ENCODE measurements at regions not wholly inside any gene's neighbourhood (a gene's known extent, or its start where the extent isn't known, plus 50 kb on each side); places are given as distances from the start of the nearest gene placed in this dataset.

DNA sequence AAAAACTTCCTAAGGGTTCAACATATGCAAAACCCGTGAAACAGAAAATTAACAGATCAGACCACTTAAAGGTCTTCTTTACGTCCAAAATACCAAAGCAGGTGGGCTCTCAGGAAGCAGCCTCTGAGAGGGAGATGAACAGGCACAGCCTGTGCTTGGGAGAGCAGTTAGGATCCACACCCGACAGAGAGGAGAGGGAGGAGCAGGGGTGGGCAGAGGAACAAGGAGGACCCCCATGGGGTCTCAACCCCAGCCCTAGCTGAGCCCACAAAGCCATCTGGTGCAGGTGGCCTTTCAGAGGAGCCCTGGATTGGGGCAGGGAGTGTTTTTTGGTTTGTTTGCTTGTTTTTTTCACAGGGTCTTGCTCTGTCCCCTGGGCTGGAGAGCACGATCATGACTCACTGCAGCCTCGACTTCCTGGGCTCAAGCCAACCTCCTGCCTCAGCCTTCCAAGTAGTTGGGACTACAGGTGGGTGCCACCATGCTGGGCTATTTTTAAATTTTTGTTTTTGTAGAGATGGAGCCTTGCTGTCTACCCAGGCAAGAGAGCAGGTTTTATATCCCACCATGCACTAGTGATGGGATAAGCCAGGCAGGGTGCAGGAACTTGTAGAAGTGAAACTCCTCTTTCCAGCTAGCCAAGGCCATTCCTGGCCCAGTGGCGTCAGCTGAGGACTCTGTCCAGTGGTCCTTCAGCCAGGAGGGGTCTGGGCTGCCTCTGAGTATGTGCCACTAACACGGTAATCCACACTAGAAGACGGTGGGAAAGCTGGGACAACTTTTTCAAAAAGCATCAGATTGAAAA is 154.1 kb upstream of the HDAC4 start:
- H3K27ac ChIP-seq, result no peak overlapping the region
- H3K36me3 ChIP-seq (ENCODE audit: low read depth, missing control alignments), result no peaks in the 10 kb centered on the region
- TF ChIP-seq, protein P1, sequence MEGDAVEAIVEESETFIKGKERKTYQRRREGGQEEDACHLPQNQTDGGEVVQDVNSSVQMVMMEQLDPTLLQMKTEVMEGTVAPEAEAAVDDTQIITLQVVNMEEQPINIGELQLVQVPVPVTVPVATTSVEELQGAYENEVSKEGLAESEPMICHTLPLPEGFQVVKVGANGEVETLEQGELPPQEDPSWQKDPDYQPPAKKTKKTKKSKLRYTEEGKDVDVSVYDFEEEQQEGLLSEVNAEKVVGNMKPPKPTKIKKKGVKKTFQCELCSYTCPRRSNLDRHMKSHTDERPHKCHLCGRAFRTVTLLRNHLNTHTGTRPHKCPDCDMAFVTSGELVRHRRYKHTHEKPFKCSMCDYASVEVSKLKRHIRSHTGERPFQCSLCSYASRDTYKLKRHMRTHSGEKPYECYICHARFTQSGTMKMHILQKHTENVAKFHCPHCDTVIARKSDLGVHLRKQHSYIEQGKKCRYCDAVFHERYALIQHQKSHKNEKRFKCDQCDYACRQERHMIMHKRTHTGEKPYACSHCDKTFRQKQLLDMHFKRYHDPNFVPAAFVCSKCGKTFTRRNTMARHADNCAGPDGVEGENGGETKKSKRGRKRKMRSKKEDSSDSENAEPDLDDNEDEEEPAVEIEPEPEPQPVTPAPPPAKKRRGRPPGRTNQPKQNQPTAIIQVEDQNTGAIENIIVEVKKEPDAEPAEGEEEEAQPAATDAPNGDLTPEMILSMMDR (IDR thresholded peaks at IDR 0.05), result no peak
- TF ChIP-seq POLR2A (IDR thresholded peaks at IDR 0.05), result no peak
- WGBS, 2 donors, result 75 to 79% methylated on average over 8 of the region's 8 CpGs
- no peaks in the 10 kb centered on the region for H3K4me1 ChIP-seq
- no peak overlapping the region for H3K4me3 ChIP-seq
- intact Hi-C loops (cut with DNase I; ENCODE audit: low total_unique reads), result no loop called here
- H3K9me3 ChIP-seq, result no peaks in the 10 kb centered on the region
- no peaks in the 10 kb centered on the region for H3K27me3 ChIP-seq
- DNase-seq, result no peak

DNA sequence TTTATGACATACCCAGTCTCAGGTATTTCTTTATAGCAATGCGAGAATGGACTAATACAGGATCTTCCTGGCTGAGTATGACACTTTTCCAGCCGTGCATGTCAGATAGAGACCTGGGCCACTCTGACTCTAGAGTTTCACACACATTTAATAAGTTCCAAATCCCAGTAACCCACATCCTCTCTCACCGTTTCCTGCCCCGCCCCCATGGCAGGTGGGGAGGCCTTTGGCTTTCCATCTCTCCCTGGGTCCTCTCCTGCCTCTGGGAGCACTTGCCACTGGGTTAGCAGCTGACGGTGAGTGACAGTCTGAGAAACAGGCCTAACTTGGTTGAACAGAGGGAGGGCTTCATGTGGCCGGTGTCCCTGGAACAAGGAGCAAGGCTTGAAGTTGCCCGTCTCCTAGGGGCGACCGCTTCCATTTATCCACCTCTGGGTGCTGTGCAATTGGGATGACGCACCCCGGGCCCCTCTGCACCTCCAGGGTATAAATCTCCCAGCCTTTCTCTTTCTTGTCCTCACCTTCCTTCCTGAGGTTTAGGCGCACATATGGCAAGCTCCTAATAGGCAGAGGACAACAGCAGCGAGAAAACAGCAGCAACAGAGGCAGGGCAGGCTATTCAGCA is 152.7 kb upstream of the HDAC4 start:
- Histone ChIP-seq H3K4me3 (no peak overlapping the region), H3K36me3 (ENCODE audit: low read depth, missing control alignments) (no peaks in the 10 kb centered on the region), H3K4me1 (no peaks in the 10 kb centered on the region), H3K27me3 (no peaks in the 10 kb centered on the region), H3K27ac (no peak overlapping the region), H3K9me3 (no peaks in the 10 kb centered on the region)
- no peak for DNase-seq
- intact Hi-C loops (cut with DNase I; ENCODE audit: low total_unique reads), result no loop called here
- TF ChIP-seq, protein P1 (IDR thresholded peaks at IDR 0.05), result no peak
- TF ChIP-seq POLR2A (IDR thresholded peaks at IDR 0.05), result no peak
- 90 to 92% methylated on average over 12 to 13 of the region's 13 CpGs for WGBS, 2 donors

DNA sequence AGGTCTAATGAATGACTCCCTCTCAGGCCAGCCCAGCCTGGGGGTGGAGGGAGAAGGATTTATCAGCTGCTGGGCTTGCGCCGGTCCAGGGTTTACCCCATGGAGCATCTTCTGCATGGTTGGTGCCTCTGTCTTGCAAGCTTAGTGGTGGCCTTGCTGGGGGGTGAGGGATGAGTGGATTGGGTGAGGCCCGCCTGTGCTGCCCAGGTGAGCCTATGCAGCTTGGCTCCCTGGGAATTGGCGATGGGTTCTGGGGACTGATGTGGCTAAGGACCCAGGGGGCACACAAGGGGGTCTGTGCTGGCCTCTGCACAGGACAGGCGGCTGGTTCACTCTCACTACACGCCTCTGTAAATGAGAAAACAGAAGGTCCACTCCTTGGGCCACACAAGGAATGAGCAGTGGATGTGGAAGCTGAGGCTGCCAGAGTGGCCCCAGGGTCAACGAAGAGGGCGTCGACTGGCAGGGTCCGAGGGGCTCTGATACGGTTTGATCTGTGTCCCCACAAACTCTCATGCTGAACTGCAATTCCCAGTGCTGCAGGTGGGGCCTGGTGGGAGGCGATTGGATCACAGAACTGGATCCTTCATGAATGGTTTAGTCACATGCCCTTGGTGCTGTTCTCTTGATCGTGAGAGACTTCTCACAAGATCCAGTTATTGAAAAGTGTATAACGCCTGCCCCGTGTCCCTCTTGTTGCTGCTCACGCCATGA is 151.6 kb upstream of the HDAC4 start:
- WGBS, 2 donors, result 83 to 96% methylated on average over 14 to 16 of the region's 16 CpGs
- H3K27ac ChIP-seq, result no peak overlapping the region
- no peak for DNase-seq
- H3K9me3 ChIP-seq, result no peaks in the 10 kb centered on the region
- intact Hi-C loops (cut with DNase I; ENCODE audit: low total_unique reads), result no loop called here
- no peaks in the 10 kb centered on the region for H3K4me1 ChIP-seq
- no peaks in the 10 kb centered on the region for H3K27me3 ChIP-seq
- TF ChIP-seq, protein P1 (IDR thresholded peaks at IDR 0.05), result no peak
- TF ChIP-seq POLR2A (IDR thresholded peaks at IDR 0.05), result no peak
- no peaks in the 10 kb centered on the region for H3K36me3 ChIP-seq (ENCODE audit: low read depth, missing control alignments)
- H3K4me3 ChIP-seq, result no peak overlapping the region

DNA sequence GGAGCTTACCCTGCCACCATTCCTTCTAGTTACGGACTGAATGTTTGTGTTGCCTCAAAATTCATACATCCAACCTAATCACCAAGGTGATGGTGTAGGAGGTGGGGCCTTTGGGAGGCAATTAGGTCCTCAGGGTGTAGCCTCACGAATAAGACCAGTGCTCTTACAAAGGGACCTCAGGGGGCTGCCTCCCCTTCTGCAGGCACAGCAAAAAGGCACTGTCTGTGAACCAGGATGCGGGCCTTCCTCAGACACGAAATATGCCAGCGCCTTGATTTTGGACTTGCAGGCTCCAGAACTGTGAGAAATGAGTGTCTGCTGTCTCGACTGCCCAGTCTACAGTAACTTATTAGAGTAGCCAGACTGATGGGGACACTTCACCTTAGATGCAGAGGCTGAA is 150.4 kb upstream of the HDAC4 start:
- no peaks in the 10 kb centered on the region for H3K36me3 ChIP-seq (ENCODE audit: low read depth, missing control alignments)
- H3K27ac ChIP-seq, result no peak overlapping the region
- TF ChIP-seq, protein P1 (IDR thresholded peaks at IDR 0.05), result no peak
- TF ChIP-seq POLR2A (IDR thresholded peaks at IDR 0.05), result no peak
- H3K4me3 ChIP-seq, result no peak overlapping the region
- WGBS, 2 donors, result 89 to 97% methylated on average over 6 of the region's 6 CpGs
- no peaks in the 10 kb centered on the region for H3K4me1 ChIP-seq
- H3K9me3 ChIP-seq, result no peaks in the 10 kb centered on the region
- intact Hi-C loops (cut with DNase I; ENCODE audit: low total_unique reads), result no loop called here
- DNase-seq, result no peak
- no peaks in the 10 kb centered on the region for H3K27me3 ChIP-seq

Data from testis (tissue), 2 donors.